Heart left ventricle (tissue), 13 donors: ENCODE measurements at regions not wholly inside any gene's neighbourhood (a gene's known extent, or its start where the extent isn't known, plus 50 kb on each side); places are given as distances from the start of the nearest gene placed in this dataset.

Source experiments
- CTCF ChIP-seq, 12 donors: fragments of 200-600 bp; sonication (generic) in 4 of 12; IDR thresholded peaks; one replicate each; pipeline versions ENCODE4 v1.5.0 to v1.8.0; 2018 to 2022; ENCODE audit warnings: antibody characterized with exemption in 12 of 12, mild to moderate bottlenecking in 5 of 12
- POLR2A ChIP-seq, 2 donors: fragments of 450-650 bp; IDR thresholded peaks; one replicate each; pipeline ENCODE4 v1.6.1; 2017; ENCODE audit warnings: antibody characterized with exemption in 2 of 2, mild to moderate bottlenecking in 2 of 2, moderate library complexity in 2 of 2
- donor health status: ischemic (EF 13 %, LVEDD 7.1; RV severe dilation, severe dysfunction).
- donor health status: DM: no; HTN: yes; CAD: no.
- donor health status: DM: no; HTN: no; CAD: no.
- donor health status: ischemic (EF 25% LVEDD 6.9; RV normal size, moderate dysfunction).
- donor health status: ischemic (EF 25% LVEDD 5.7; RV mildly dilated, moderate dysfunction).
- donor health status: ischemic (EF 35%, LVEDD 5.7; RV mildly dilated, moderate dysfunction).
- donor health status: nonischemic (EF 11% LVEDD 7.7; RV severe dilation, severe dysfunction).
- donor health status: DM: yes; HTN: yes; CAD: no.
- donor health status: PGD.
- donor health status: ischemic (EF 29% LVEDD 5.4; RV normal size, mild dysfunction).
- donor health status: nonischemic (EF 23%, LVEDD 6.1; RV moderate dilation, normal function).

DNA sequence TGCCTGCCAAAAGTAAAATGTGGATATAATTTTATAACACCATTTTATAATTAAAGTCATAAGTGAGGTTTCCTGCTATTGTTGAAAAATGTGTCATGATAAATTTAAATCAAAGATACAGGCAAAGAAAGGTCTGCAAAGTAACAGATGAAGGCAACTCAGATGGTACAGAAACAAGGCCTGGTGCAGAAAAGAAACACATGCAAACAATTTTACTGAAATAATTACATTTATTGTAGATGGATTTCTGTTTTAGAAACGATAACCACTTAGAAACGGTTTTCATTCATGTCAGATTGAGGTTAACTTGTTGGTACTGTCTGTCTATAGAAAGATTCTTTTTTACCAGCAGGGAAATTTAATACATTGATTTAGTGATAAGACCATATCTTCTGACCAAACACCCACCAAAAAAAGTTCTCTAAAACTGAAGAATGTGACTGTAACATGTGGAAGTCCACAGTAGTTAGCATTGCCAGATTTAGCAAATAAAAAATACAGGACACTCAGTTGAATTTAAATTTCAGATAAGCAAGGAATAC lies 105.5 kb upstream of the FERMT1 start:
- TF ChIP-seq CTCF (IDR thresholded peaks at IDR 0.05), result no peak
- TF ChIP-seq POLR2A (IDR thresholded peaks at IDR 0.05), result no peak
